ENCODE measurements at regions not wholly inside any gene's neighbourhood (a gene's known extent, or its start where the extent isn't known, plus 50 kb on each side); places are given as distances from the start of the nearest gene placed in this dataset.

DNA sequence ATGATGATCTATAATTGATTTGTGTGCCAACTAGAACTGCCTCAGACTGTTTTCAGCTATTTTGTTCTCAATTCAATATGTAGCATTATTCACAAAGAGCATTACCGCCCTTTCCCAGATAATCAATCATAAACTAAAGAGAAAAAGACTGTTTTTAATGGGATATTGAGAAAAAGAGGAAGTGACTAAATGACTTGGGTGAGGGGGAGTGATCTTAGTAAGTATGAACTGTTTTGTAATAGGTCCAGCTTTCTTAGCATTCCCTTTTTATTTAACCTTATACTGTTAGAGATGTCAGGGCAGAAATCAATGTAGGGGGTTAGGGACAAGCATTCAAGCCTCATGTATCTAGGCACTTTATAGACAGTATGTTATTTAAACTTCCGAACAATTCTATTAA, 157.8 kb upstream of the DPYD start:
- TF ChIP-seq CTCF (IDR thresholded peaks at IDR 0.05) (no peak), EZH2 (IDR thresholded peaks at IDR 0.05) (no peak)

All from neural progenitor cell (in vitro differentiated cells).